Cardiac fibroblast (primary cell): ENCODE measurements at regions not wholly inside any gene's neighbourhood (a gene's known extent, or its start where the extent isn't known, plus 50 kb on each side); places are given as distances from the start of the nearest gene placed in this dataset.

ENCODE experiments used
- DNase-seq, 2 donors: peaks; one replicate each; pipeline versions ENCODE4 v3.0.0 to v3.0.0-alpha.2; 2010; ENCODE audit warnings: low read depth in 2 of 2
- H3K4me3 ChIP-seq, 2 donors: replicated peaks in 1 of 2; 1 replicate in 1 of 2; 2 replicates in 1 of 2; pipeline ENCODE4 v1.5.1; 2011; ENCODE audit warnings: low read depth in 2 of 2, low read length in 2 of 2, mild to moderate bottlenecking in 2 of 2, moderate library complexity in 1 of 2
- CTCF ChIP-seq: IDR thresholded peaks from one replicate; pipeline ENCODE4 v1.5.1; 2011; ENCODE audit warnings: low read depth, mild to moderate bottlenecking, low read length, inconsistent platforms

- no peak overlapping the region for H3K4me3 ChIP-seq
- DNase-seq, result no peak
- TF ChIP-seq CTCF, result no peak
Measured at GRCh38 chr4:18937080-18937479, 915.5 kb upstream of the LCORL start.

- no peak overlapping the region for H3K4me3 ChIP-seq
- no peak for TF ChIP-seq CTCF
- DNase-seq, result no peak
Measured at GRCh38 chr4:18935659-18936345, 914.2 kb upstream of the LCORL start.

- H3K4me3 ChIP-seq, result no peak overlapping the region
- no peak for TF ChIP-seq CTCF
- no peak for DNase-seq
Measured at GRCh38 chr4:18934197-18934596, 912.6 kb upstream of the LCORL start.

GRCh38 chr4:18932730-18933339 is 911.3 kb upstream of the LCORL start:
- H3K4me3 ChIP-seq, result no peak overlapping the region

GRCh38 chr4:18931643-18932377 is 910.3 kb upstream of the LCORL start:
- DNase-seq, result no peak
- H3K4me3 ChIP-seq, result no peak overlapping the region
- no peak for TF ChIP-seq CTCF

More at GRCh38 chr4:18932730-18933339, 911.3 kb upstream of the LCORL start:
- no peak for TF ChIP-seq CTCF
- DNase-seq, result no peak

- TF ChIP-seq CTCF, result no peak
- no peak overlapping the region for H3K4me3 ChIP-seq
- no peak for DNase-seq
Measured at GRCh38 chr4:18930487-18930886, 908.9 kb upstream of the LCORL start.
